Astrocyte (in vitro differentiated cells and primary cell): ENCODE measurements at regions not wholly inside any gene's neighbourhood (a gene's known extent, or its start where the extent isn't known, plus 50 kb on each side); places are given as distances from the start of the nearest gene placed in this dataset.

Experiments used
- DNase-seq: peaks from one replicate; pipeline ENCODE4 v3.0.0-alpha.2; 2010; ENCODE audit warnings: low read depth
- FAIRE-seq: peaks from 2 replicates; lab custom pipeline; 2011; peaks lifted over from hg19 to GRCh38; lab: Jason Lieb, UNC
- H2AFZ ChIP-seq: 2 replicates; pipeline ENCODE4 v1.6.0; 2012; ENCODE audit warnings: low read depth, low read length, inconsistent platforms
- H3K27ac ChIP-seq: 2 replicates; pipeline ENCODE4 v1.5.1; 2011; ENCODE audit warnings: low read depth, low read length, inconsistent platforms
- H3K27me3 ChIP-seq: 2 replicates; pipeline ENCODE4 v1.6.0; 2011; ENCODE audit warnings: low read length, inconsistent platforms; ENCODE audit not compliant: insufficient read depth
- H3K36me3 ChIP-seq: 2 replicates; pipeline ENCODE4 v1.5.1; 2011; ENCODE audit warnings: low read length, inconsistent platforms; ENCODE audit not compliant: insufficient read depth
- H3K4me1 ChIP-seq: 2 replicates; pipeline ENCODE4 v1.5.1; 2011; ENCODE audit warnings: low read length, inconsistent platforms; ENCODE audit not compliant: insufficient read depth
- H3K4me2 ChIP-seq: 2 replicates; pipeline ENCODE4 v1.6.0; 2012; ENCODE audit warnings: low read length, inconsistent platforms
- H3K4me3 ChIP-seq: 2 replicates; pipeline ENCODE4 v1.5.1; 2011; ENCODE audit warnings: low read depth, mild to moderate bottlenecking, low read length, inconsistent platforms; ENCODE audit not compliant: insufficient read depth
- H3K79me2 ChIP-seq: 2 replicates; pipeline ENCODE4 v1.6.0; 2012; ENCODE audit warnings: mild to moderate bottlenecking, low read length, inconsistent platforms; ENCODE audit not compliant: insufficient read depth
- H3K9ac ChIP-seq: 2 replicates; pipeline ENCODE4 v1.6.0; 2012; ENCODE audit warnings: mild to moderate bottlenecking, low read length, inconsistent platforms
- H3K9me3 ChIP-seq: 2 replicates; pipeline ENCODE4 v1.5.1; 2012; ENCODE audit warnings: low read depth, mild to moderate bottlenecking, low read length, inconsistent platforms; ENCODE audit not compliant: insufficient read depth
- H4K20me1 ChIP-seq: 2 replicates; pipeline ENCODE4 v1.6.0; 2012; ENCODE audit warnings: low read length, inconsistent platforms; ENCODE audit not compliant: insufficient read depth
- H3K27ac Mint-ChIP-seq: one replicate; pipeline ENCODE4 v1.8.0; 2021; ENCODE audit warnings: mild to moderate bottlenecking, mixed read lengths; ENCODE audit not compliant: unreplicated experiment
- H3K27me3 Mint-ChIP-seq: one replicate; pipeline ENCODE4 v1.8.0; 2021; ENCODE audit warnings: low read depth, mixed read lengths; ENCODE audit not compliant: unreplicated experiment
- H3K36me3 Mint-ChIP-seq: one replicate; pipeline ENCODE4 v1.8.0; 2021; ENCODE audit warnings: low read depth, mixed read lengths; ENCODE audit not compliant: unreplicated experiment
- H3K4me1 Mint-ChIP-seq: one replicate; pipeline ENCODE4 v1.8.0; 2021; ENCODE audit warnings: low read depth, mixed read lengths; ENCODE audit not compliant: unreplicated experiment
- H3K4me3 Mint-ChIP-seq: one replicate; pipeline ENCODE4 v1.8.0; 2021; ENCODE audit warnings: mild to moderate bottlenecking, moderate library complexity, mixed read lengths; ENCODE audit not compliant: unreplicated experiment
- H3K9me3 Mint-ChIP-seq: one replicate; pipeline ENCODE4 v1.8.0; 2021; ENCODE audit warnings: mild to moderate bottlenecking, mixed read lengths; ENCODE audit not compliant: unreplicated experiment
- CTCF ChIP-seq: IDR thresholded peaks from 2 replicates; pipeline ENCODE4 v1.5.1; 2011; ENCODE audit warnings: low read depth, mild to moderate bottlenecking, inconsistent platforms, low read length, moderate library complexity; ENCODE audit not compliant: insufficient read depth
- EZH2 ChIP-seq: IDR thresholded peaks from 2 replicates; pipeline ENCODE4 v1.6.1; 2012; ENCODE audit warnings: mild to moderate bottlenecking, low read length, inconsistent platforms; ENCODE audit not compliant: insufficient read depth

GRCh38 chr4:23114538-23114937 is 421.8 kb downstream of the GBA3 start:
- TF ChIP-seq EZH2 (no peak), CTCF (no peak)
- Mint-ChIP-seq H3K4me3 (no peak overlapping the region), H3K27ac (no peak overlapping the region), H3K9me3 (no peaks in the 10 kb centered on the region), H3K36me3 (no peaks in the 10 kb centered on the region), H3K4me1 (no peaks in the 10 kb centered on the region), H3K27me3 (no peaks in the 10 kb centered on the region)
- Histone ChIP-seq H3K79me2 (no peaks in the 10 kb centered on the region), H3K36me3 (no peaks in the 10 kb centered on the region), H3K4me3 (no peak overlapping the region), H3K27ac (no peak overlapping the region), H4K20me1 (no peaks in the 10 kb centered on the region), H3K27me3 (no peaks in the 10 kb centered on the region), H3K4me1 (no peaks in the 10 kb centered on the region), H3K9ac (no peak overlapping the region), H3K4me2 (no peak overlapping the region), H2AFZ (no peak overlapping the region), H3K9me3 (no peaks in the 10 kb centered on the region)
- DNase-seq = peak; percentile 62
- no peak for FAIRE-seq

- Histone ChIP-seq H3K9me3 (no peaks in the 10 kb centered on the region), H2AFZ (no peak overlapping the region), H3K4me3 (no peak overlapping the region), H3K4me2 (no peak overlapping the region), H3K4me1 (no peaks in the 10 kb centered on the region), H3K79me2 (no peaks in the 10 kb centered on the region), H3K9ac (no peak overlapping the region), H4K20me1 (no peaks in the 10 kb centered on the region), H3K36me3 (no peaks in the 10 kb centered on the region), H3K27ac (no peak overlapping the region), H3K27me3 (no peaks in the 10 kb centered on the region)
- H3K27ac Mint-ChIP-seq = no peak overlapping the region
- no peaks in the 10 kb centered on the region for H3K4me1 Mint-ChIP-seq
- no peaks in the 10 kb centered on the region for H3K9me3 Mint-ChIP-seq
- H3K36me3 Mint-ChIP-seq = no peaks in the 10 kb centered on the region
- no peak for FAIRE-seq
- H3K27me3 Mint-ChIP-seq = no peaks in the 10 kb centered on the region
- TF ChIP-seq CTCF = no peak
- TF ChIP-seq EZH2 = no peak
- no peak for DNase-seq
- H3K4me3 Mint-ChIP-seq = no peak overlapping the region
These were observed 420.4 kb downstream of the GBA3 start for GRCh38 chr4:23113104-23113503.

GRCh38 chr4:23106516-23106915 is 413.8 kb downstream of the GBA3 start:
- Histone ChIP-seq H3K36me3 (no peaks in the 10 kb centered on the region), H3K9me3 (no peaks in the 10 kb centered on the region), H2AFZ (no peak overlapping the region), H3K79me2 (no peaks in the 10 kb centered on the region), H4K20me1 (no peaks in the 10 kb centered on the region), H3K27me3 (no peaks in the 10 kb centered on the region), H3K4me2 (no peak overlapping the region), H3K4me3 (no peak overlapping the region), H3K9ac (no peak overlapping the region), H3K4me1 (no peaks in the 10 kb centered on the region), H3K27ac (no peak overlapping the region)
- H3K4me3 Mint-ChIP-seq = no peak overlapping the region
- H3K27me3 Mint-ChIP-seq = no peaks in the 10 kb centered on the region
- H3K4me1 Mint-ChIP-seq = no peaks in the 10 kb centered on the region
- no peaks in the 10 kb centered on the region for H3K9me3 Mint-ChIP-seq
- no peak for TF ChIP-seq CTCF
- no peak for TF ChIP-seq EZH2
- H3K27ac Mint-ChIP-seq = no peak overlapping the region
- FAIRE-seq (no peak), DNase-seq (no peak)
- H3K36me3 Mint-ChIP-seq = no peaks in the 10 kb centered on the region
